ENCODE measurements at regions not wholly inside any gene's neighbourhood (a gene's known extent, or its start where the extent isn't known, plus 50 kb on each side); places are given as distances from the start of the nearest gene placed in this dataset.

DNA sequence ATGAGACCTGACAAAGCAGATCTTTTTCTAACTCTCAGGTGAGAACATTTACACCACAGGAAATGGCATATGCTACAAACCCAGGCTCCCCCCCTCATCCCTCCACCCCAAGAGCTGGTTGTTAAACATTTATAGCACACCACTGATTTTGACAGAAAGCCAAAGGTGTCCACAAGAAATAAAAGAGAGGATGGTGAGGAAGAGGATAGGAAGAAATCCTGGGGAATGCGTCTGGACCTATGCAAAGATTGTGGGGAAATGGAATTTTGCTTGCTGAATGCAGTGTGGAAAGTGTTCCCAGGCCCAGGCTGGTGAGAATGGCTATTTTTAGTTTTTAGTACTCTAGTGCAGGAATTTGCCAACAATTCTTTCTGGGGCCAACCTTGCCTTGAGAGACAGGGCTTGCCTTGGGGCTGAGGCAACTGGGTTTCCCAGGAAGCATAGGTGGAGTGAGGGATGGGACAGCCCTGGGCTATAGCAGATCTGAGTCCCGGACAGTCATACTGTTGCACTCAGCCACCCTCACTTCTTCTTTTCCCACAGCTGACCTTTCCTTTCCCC is 163.9 kb downstream of the ADAMTS15 start:
- H3K4me2 ChIP-seq (ENCODE audit: control insufficient read depth, extremely low read depth, insufficient read depth, low read depth, low read length): peak overlapping the region; percentile 25
- H3K36me3 ChIP-seq (ENCODE audit: control insufficient read depth in 2 of 2, extremely low read depth in 1 of 2, insufficient read depth in 2 of 2, low read length in 2 of 2): no peaks in the 10 kb centered on the region
- dilution Hi-C loops (cut with MboI; ENCODE audit: extremely low pct_ligation_motif_present, low sequenced_read_pairs): no loop called here

DNA sequence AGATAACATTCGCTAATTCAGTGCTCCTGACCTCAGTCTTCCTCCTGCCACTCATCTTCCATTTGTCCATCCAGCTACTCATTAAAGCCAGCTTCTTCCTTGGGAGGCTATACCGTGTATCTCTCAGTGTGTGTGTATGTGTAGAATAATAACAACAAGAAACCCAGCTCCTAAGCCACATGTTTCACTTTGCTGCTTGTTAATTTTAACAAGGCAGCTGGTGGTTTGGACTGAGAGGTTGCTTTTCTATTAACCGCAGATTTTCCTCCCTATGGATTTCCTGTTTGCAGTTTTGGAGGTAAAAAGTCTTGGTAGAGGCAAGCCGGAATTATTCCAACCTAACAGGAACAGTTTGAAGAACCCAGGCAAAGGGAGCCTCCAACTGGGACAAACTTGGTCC is 165.0 kb downstream of the ADAMTS15 start:
- Histone ChIP-seq H3K27ac (ENCODE audit: control insufficient read depth, insufficient read depth, low read length) (no peak overlapping the region), H3K4me2 (ENCODE audit: control insufficient read depth, extremely low read depth, insufficient read depth, low read depth, low read length) (no peak overlapping the region), H3K79me2 (ENCODE audit: control insufficient read depth, insufficient read depth, low read length) (no peaks in the 10 kb centered on the region), H3K27me3 (ENCODE audit: control insufficient read depth, extremely low read depth, insufficient read depth, low read length) (no peaks in the 10 kb centered on the region), H3K9me1 (ENCODE audit: control insufficient read depth, extremely low read depth, insufficient read depth, low read length) (no peaks in the 10 kb centered on the region), H3K9ac (ENCODE audit: control insufficient read depth, extremely low read depth, insufficient read depth, low read length) (no peak overlapping the region), H3K36me3 (ENCODE audit: control insufficient read depth in 2 of 2, extremely low read depth in 1 of 2, insufficient read depth in 2 of 2, low read length in 2 of 2) (no peaks in the 10 kb centered on the region), H3K4me1 (ENCODE audit: control insufficient read depth, extremely low read depth, insufficient read depth, low read length) (peaks cover 16% of the 10 kb centered on the region), H4K20me1 (ENCODE audit: control insufficient read depth, extremely low read depth, insufficient read depth, low read length) (no peaks in the 10 kb centered on the region), H3K9me3 (ENCODE audit: control insufficient read depth, low read depth, low read length) (no peaks in the 10 kb centered on the region), H2AFZ (ENCODE audit: control insufficient read depth, low read length) (no peak overlapping the region), H3K4me3 (ENCODE audit: control insufficient read depth in 2 of 3, extremely low read depth in 1 of 3, insufficient read depth in 2 of 3, low read depth in 1 of 3, low read length in 3 of 3) (no peak overlapping the region)
- DNase-seq (ENCODE audit: low read depth, low spot score): no peak
- FAIRE-seq: no peak
- dilution Hi-C loops (cut with MboI; ENCODE audit: extremely low pct_ligation_motif_present, low sequenced_read_pairs): no loop called here
- TF ChIP-seq, protein P1, sequence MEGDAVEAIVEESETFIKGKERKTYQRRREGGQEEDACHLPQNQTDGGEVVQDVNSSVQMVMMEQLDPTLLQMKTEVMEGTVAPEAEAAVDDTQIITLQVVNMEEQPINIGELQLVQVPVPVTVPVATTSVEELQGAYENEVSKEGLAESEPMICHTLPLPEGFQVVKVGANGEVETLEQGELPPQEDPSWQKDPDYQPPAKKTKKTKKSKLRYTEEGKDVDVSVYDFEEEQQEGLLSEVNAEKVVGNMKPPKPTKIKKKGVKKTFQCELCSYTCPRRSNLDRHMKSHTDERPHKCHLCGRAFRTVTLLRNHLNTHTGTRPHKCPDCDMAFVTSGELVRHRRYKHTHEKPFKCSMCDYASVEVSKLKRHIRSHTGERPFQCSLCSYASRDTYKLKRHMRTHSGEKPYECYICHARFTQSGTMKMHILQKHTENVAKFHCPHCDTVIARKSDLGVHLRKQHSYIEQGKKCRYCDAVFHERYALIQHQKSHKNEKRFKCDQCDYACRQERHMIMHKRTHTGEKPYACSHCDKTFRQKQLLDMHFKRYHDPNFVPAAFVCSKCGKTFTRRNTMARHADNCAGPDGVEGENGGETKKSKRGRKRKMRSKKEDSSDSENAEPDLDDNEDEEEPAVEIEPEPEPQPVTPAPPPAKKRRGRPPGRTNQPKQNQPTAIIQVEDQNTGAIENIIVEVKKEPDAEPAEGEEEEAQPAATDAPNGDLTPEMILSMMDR (optimal IDR thresholded peaks at IDR 0.05 in 1 of 3, IDR thresholded peaks at IDR 0.05 in 1 of 3, conservative IDR thresholded peaks at IDR 0.05 in 1 of 3; ENCODE audit: extremely low read depth in 1 of 3, insufficient read depth in 2 of 3, low read length in 3 of 3): no peak
- TF ChIP-seq EZH2 (IDR thresholded peaks at IDR 0.05; ENCODE audit: low read length): no peak

More for the DNA sequence above, 163.9 kb downstream of the ADAMTS15 start:
- H3K4me1 ChIP-seq (ENCODE audit: control insufficient read depth, extremely low read depth, insufficient read depth, low read length): peaks cover 16% of the 10 kb centered on the region
- H3K9ac ChIP-seq (ENCODE audit: control insufficient read depth, extremely low read depth, insufficient read depth, low read length): no peak overlapping the region
- no peak for DNase-seq (ENCODE audit: low read depth, low spot score)
- no peaks in the 10 kb centered on the region for H3K27me3 ChIP-seq (ENCODE audit: control insufficient read depth, extremely low read depth, insufficient read depth, low read length)
- H3K27ac ChIP-seq (ENCODE audit: control insufficient read depth, insufficient read depth, low read length): peak overlapping the region; percentile 5
- no peaks in the 10 kb centered on the region for H3K79me2 ChIP-seq (ENCODE audit: control insufficient read depth, insufficient read depth, low read length)
- TF ChIP-seq EZH2 (IDR thresholded peaks at IDR 0.05; ENCODE audit: low read length): no peak
- TF ChIP-seq, protein P1 (optimal IDR thresholded peaks at IDR 0.05 in 1 of 3, IDR thresholded peaks at IDR 0.05 in 1 of 3, conservative IDR thresholded peaks at IDR 0.05 in 1 of 3; ENCODE audit: extremely low read depth in 1 of 3, insufficient read depth in 2 of 3, low read length in 3 of 3): no peak
- H4K20me1 ChIP-seq (ENCODE audit: control insufficient read depth, extremely low read depth, insufficient read depth, low read length): no peaks in the 10 kb centered on the region
- H3K4me3 ChIP-seq (ENCODE audit: control insufficient read depth in 2 of 3, extremely low read depth in 1 of 3, insufficient read depth in 2 of 3, low read depth in 1 of 3, low read length in 3 of 3): no peak overlapping the region
- FAIRE-seq: no peak
- H3K9me1 ChIP-seq (ENCODE audit: control insufficient read depth, extremely low read depth, insufficient read depth, low read length): no peaks in the 10 kb centered on the region
- no peaks in the 10 kb centered on the region for H3K9me3 ChIP-seq (ENCODE audit: control insufficient read depth, low read depth, low read length)
- no peak overlapping the region for H2AFZ ChIP-seq (ENCODE audit: control insufficient read depth, low read length)
